WTC11 (cell line): ENCODE measurements at regions not wholly inside any gene's neighbourhood (a gene's known extent, or its start where the extent isn't known, plus 50 kb on each side); places are given as distances from the start of the nearest gene placed in this dataset.

Experiments used
- ATF2 ChIP-seq: sonication (generic); formaldehyde crosslinking; IDR thresholded peaks from 2 replicates; pipeline ENCODE4 v1.8.1; 2022; ENCODE audit warnings: low read depth, missing genetic modification reagents, borderline replicate concordance
- CBFB ChIP-seq: sonication (generic); formaldehyde crosslinking; IDR thresholded peaks from 2 replicates; pipeline ENCODE4 v1.8.1; 2022; ENCODE audit warnings: mild to moderate bottlenecking, low read depth, missing genetic modification reagents
- CREB1 ChIP-seq: sonication (generic); formaldehyde crosslinking; IDR thresholded peaks from 2 replicates; pipeline ENCODE4 v1.8.0; 2023; ENCODE audit warnings: mild to moderate bottlenecking, missing genetic modification reagents
- CREM ChIP-seq: sonication (generic); formaldehyde crosslinking; IDR thresholded peaks from 2 replicates; pipeline ENCODE4 v1.8.1; 2022; ENCODE audit warnings: mild to moderate bottlenecking, missing genetic modification reagents, moderate library complexity
- CTCF ChIP-seq: fragments of 200-600 bp; IDR thresholded peaks from 2 replicates; pipeline ENCODE4 v1.8.0; 2022; ENCODE audit warnings: antibody characterized with exemption
- NR1H2 ChIP-seq: sonication (generic); formaldehyde crosslinking; IDR thresholded peaks from 2 replicates; pipeline ENCODE4 v1.9.0; 2021; ENCODE audit warnings: mild to moderate bottlenecking, moderate library complexity, missing genetic modification reagents
- SP1 ChIP-seq: sonication (generic); formaldehyde crosslinking; conservative IDR thresholded peaks from 2 replicates; pipeline ENCODE4 v1.8.1; 2022; ENCODE audit warnings: missing genetic modification reagents
- TCF7 ChIP-seq: sonication (generic); formaldehyde crosslinking; IDR thresholded peaks from 2 replicates; pipeline ENCODE4 v1.8.0; 2022; ENCODE audit warnings: mild to moderate bottlenecking, low read depth, missing genetic modification reagents, moderate library complexity
- TEAD1 ChIP-seq: sonication (generic); formaldehyde crosslinking; IDR thresholded peaks from 2 replicates; pipeline ENCODE4 v1.8.0; 2022; ENCODE audit warnings: mild to moderate bottlenecking, missing genetic modification reagents
- ZNF416 ChIP-seq: fragments of 250-450 bp; sonication (Bioruptor Pico); IDR thresholded peaks from 2 replicates; pipeline ENCODE4 v1.9.0; 2021; ENCODE audit warnings: mild to moderate bottlenecking, inconsistent platforms
- ZSCAN18 ChIP-seq: fragments of 250-450 bp; sonication (Bioruptor Pico); IDR thresholded peaks from 2 replicates; pipeline ENCODE4 v2.1.2; 2022; ENCODE audit warnings: mild to moderate bottlenecking, moderate library complexity
- TF ChIP-seq, protein P1 (sequence below): sonication (generic); formaldehyde crosslinking; conservative IDR thresholded peaks from 2 replicates; pipeline ENCODE4 v1.8.1; 2022; ENCODE audit warnings: mild to moderate bottlenecking, missing genetic modification reagents
- TF ChIP-seq, protein P2 (sequence below): sonication (generic); formaldehyde crosslinking; IDR thresholded peaks from 2 replicates; pipeline ENCODE4 v1.8.1; 2023; ENCODE audit warnings: mild to moderate bottlenecking, missing genetic modification reagents

DNA sequence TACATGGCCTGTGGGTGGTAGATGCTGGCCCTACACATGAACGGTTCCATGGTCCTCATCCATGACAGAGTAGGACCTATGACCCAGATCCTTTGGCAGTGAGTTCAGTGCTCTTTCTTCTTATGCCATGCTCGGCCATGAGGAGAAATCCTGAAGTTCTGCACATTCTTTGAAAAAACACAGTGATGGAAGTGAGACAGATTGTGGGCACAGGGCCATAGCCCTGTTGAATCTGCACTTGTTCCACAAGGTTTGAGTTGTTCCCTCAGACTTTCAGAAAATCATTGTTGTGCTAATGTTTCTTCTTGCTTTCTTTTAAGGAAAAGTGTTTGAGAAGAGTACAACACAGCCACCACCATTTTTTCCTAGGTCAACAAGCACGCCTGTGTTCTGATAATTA, 180.0 kb downstream of the C12orf75 start:
- TF ChIP-seq NR1H2 (CRISPR knock-in tag) (no peak), CTCF (no peak), SP1 (no peak), CREM (CRISPR knock-in tag) (no peak), ZSCAN18 (CRISPR knock-in tag) (no peak), TCF7 (CRISPR knock-in tag) (no peak), ATF2 (no peak), CREB1 (CRISPR knock-in tag) (no peak), TEAD1 (CRISPR knock-in tag) (no peak), CBFB (CRISPR knock-in tag) (no peak), ZNF416 (CRISPR knock-in tag) (no peak)
- TF ChIP-seq, protein P1, sequence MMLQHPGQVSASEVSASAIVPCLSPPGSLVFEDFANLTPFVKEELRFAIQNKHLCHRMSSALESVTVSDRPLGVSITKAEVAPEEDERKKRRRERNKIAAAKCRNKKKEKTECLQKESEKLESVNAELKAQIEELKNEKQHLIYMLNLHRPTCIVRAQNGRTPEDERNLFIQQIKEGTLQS (CRISPR knock-in tag) = no peak
- TF ChIP-seq, protein P2, sequence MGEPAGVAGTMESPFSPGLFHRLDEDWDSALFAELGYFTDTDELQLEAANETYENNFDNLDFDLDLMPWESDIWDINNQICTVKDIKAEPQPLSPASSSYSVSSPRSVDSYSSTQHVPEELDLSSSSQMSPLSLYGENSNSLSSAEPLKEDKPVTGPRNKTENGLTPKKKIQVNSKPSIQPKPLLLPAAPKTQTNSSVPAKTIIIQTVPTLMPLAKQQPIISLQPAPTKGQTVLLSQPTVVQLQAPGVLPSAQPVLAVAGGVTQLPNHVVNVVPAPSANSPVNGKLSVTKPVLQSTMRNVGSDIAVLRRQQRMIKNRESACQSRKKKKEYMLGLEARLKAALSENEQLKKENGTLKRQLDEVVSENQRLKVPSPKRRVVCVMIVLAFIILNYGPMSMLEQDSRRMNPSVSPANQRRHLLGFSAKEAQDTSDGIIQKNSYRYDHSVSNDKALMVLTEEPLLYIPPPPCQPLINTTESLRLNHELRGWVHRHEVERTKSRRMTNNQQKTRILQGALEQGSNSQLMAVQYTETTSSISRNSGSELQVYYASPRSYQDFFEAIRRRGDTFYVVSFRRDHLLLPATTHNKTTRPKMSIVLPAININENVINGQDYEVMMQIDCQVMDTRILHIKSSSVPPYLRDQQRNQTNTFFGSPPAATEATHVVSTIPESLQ (CRISPR knock-in tag) = no peak
